ENCODE measurements at regions not wholly inside any gene's neighbourhood (a gene's known extent, or its start where the extent isn't known, plus 50 kb on each side); places are given as distances from the start of the nearest gene placed in this dataset.

GRCh38 chr6:88483424-88483823 lies 317.3 kb upstream of the CNR1 start:
- TF ChIP-seq ZHX2 (IDR thresholded peaks at IDR 0.05; ENCODE audit: low read depth) = no peak
- TF ChIP-seq ZHX2 (CRISPR knock-in tag; IDR thresholded peaks at IDR 0.05; ENCODE audit: borderline replicate concordance) = no peak
- no peak for TF ChIP-seq ZBTB14 (CRISPR knock-in tag; IDR thresholded peaks at IDR 0.05)
- TF ChIP-seq MIER2 (CRISPR knock-in tag; IDR thresholded peaks at IDR 0.05) = peak; percentile 80
- peak; percentile 34 to 90 for TF ChIP-seq REST (IDR thresholded peaks at IDR 0.05; ENCODE audit: borderline replicate concordance in 1 of 2, low read depth in 1 of 2, low read length in 2 of 2)
- H3K9me3 ChIP-seq (ENCODE audit: low read length) = peaks cover 18% of the 10 kb centered on the region
- H3K79me2 ChIP-seq (ENCODE audit: insufficient read depth, low read length) = no peaks in the 10 kb centered on the region
- intact Hi-C loops (cut with micrococcal nuclease; ENCODE audit: unreplicated experiment) = no loop called here
- H3K4me3 ChIP-seq (replicated peaks in 1 of 3; ENCODE audit: insufficient read depth in 1 of 3, low read depth in 2 of 3, low read length in 3 of 3) = no peak overlapping the region
- in situ Hi-C loops (cut with HindIII; ENCODE audit: extremely low pct_ligation_motif_present, low pct_unique_long_range_greater_than_20kb) = no loop called here
- no peak overlapping the region for H2AFZ ChIP-seq (ENCODE audit: low read length)
- CTCF ChIA-PET (ENCODE audit: low intra/inter-chr PET ratio, low total read pairs) = no interaction called here
- H4K20me1 ChIP-seq (ENCODE audit: insufficient read depth, low read length) = no peaks in the 10 kb centered on the region
- H3K27ac ChIP-seq (ENCODE audit: extremely low read length, insufficient read depth, low read length) = no peak overlapping the region
- no peak overlapping the region for H3K4me2 ChIP-seq (ENCODE audit: low read depth, low read length)
- no peaks in the 10 kb centered on the region for H3K36me3 ChIP-seq (replicated peaks in 1 of 2; ENCODE audit: control insufficient read depth in 1 of 2, insufficient read depth in 2 of 2, low read length in 2 of 2)
- DNase-seq (ENCODE audit: low spot score) (no peak), FAIRE-seq (no peak), ATAC-seq (no peak)
- H3K4me1 ChIP-seq (ENCODE audit: insufficient read depth, low read length) = no peaks in the 10 kb centered on the region
- POLR2A ChIA-PET = no interaction called here
- WGBS (ENCODE audit: low lambda C conversion rate) = 0% methylated on average over 2 of the region's 2 CpGs
- BruUV-seq (replicated peaks) = no TSS peak
- no peaks in the 10 kb centered on the region; a peak in 1 of 5 replicates for H3K27me3 ChIP-seq (ENCODE audit: control insufficient read depth in 1 of 2, insufficient read depth in 2 of 2, low read length in 2 of 2)
- H3K9ac ChIP-seq (ENCODE audit: insufficient read depth, low read depth, low read length) = no peak overlapping the region
